Activated naive CD4-positive, alpha-beta T cell treated with anti-CD3 and anti-CD28 coated beads, Interleukin-2, amount 10 ng/mL, durations not matched to agents 7 days and 5 days (primary cell): ENCODE measurements at regions not wholly inside any gene's neighbourhood (a gene's known extent, or its start where the extent isn't known, plus 50 kb on each side); places are given as distances from the start of the nearest gene placed in this dataset.

Experiments used
- CTCF ChIA-PET: fragments of 350-600 bp; sonication (Branson Sonifier 250); formaldehyde crosslinking; loops from one replicate; lab custom pipeline; 2021; ENCODE audit warnings: antibody characterized with exemption; lab: Charles Lee
- DNase-seq: peaks from one replicate; pipeline ENCODE4 v3.0.0-alpha.2; 2020
- H3K27ac Mint-ChIP-seq: one replicate; pipeline ENCODE4 v1.8.0; 2021; ENCODE audit warnings: mild to moderate bottlenecking, moderate library complexity, mixed read lengths
- H3K27me3 Mint-ChIP-seq: one replicate; pipeline ENCODE4 v1.8.0; 2021; ENCODE audit warnings: mild to moderate bottlenecking, mixed read lengths
- H3K36me3 Mint-ChIP-seq: one replicate; pipeline ENCODE4 v1.8.0; 2021; ENCODE audit warnings: mixed read lengths
- H3K4me1 Mint-ChIP-seq: one replicate; pipeline ENCODE4 v1.8.0; 2021; ENCODE audit warnings: mixed read lengths
- H3K4me3 Mint-ChIP-seq: one replicate; pipeline ENCODE4 v1.8.0; 2021; ENCODE audit warnings: mild to moderate bottlenecking, moderate library complexity, mixed read lengths
- H3K9me3 Mint-ChIP-seq: one replicate; pipeline ENCODE4 v1.8.0; 2021; ENCODE audit warnings: mixed read lengths

DNA sequence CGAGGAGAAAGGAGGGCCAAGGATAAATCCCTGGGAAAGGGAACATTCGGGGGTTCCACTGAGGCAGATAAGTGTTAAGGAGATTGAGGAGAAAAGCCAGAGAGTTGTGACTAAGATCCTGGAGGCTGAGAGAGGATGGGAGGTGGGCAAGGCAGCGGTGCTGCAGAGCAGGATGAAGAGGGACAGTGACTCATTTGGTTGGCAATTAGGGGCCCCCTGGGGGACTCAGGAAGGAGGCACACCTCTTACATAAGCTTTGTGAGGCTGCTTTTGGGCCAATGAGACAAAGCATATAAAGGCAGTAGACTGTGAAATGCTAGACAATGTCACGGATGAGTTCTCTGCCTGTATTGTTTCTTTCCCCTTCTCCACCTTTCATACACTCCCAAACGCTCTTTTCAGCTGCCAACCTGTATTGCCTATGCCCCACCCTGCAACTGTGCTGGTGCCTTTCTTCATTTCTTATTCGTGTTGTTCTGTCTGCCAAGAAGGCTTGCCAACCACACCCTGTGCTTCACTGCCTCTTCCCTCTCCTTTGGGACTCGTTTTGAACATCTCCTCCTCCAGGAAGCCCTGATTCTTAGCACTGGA, 246.8 kb upstream of the KIRREL3 start:
- no peaks in the 10 kb centered on the region for H3K4me1 Mint-ChIP-seq
- no peaks in the 10 kb centered on the region for H3K9me3 Mint-ChIP-seq
- CTCF ChIA-PET, result no interaction called here
- H3K36me3 Mint-ChIP-seq, result no peaks in the 10 kb centered on the region
- H3K27ac Mint-ChIP-seq, result no peak overlapping the region
- DNase-seq, result no peak
- H3K4me3 Mint-ChIP-seq, result no peak overlapping the region
- no peaks in the 10 kb centered on the region for H3K27me3 Mint-ChIP-seq

DNA sequence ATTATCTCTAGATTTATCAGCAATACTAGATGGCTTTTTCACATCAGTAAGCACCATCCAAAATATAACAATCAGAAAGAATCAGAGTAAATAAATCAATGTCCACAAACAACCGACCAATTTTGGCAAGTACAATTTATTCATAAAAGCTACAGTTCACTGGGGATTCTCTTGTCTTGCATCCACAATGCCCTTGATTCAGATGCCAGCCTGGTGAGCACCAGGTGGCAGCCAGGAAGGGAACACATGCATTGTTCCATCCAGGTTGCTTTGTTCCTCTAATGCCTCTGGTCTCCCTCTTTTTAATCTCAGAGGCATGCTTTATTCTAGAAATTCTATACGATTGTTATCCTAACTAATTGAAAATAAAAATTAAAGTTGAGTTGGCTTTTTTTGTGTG, 242.1 kb upstream of the KIRREL3 start:
- Mint-ChIP-seq H3K27ac (no peak overlapping the region), H3K27me3 (no peaks in the 10 kb centered on the region), H3K4me3 (no peak overlapping the region), H3K9me3 (no peaks in the 10 kb centered on the region), H3K36me3 (no peaks in the 10 kb centered on the region), H3K4me1 (no peaks in the 10 kb centered on the region)
- no peak for DNase-seq
- CTCF ChIA-PET, result no interaction called here

DNA sequence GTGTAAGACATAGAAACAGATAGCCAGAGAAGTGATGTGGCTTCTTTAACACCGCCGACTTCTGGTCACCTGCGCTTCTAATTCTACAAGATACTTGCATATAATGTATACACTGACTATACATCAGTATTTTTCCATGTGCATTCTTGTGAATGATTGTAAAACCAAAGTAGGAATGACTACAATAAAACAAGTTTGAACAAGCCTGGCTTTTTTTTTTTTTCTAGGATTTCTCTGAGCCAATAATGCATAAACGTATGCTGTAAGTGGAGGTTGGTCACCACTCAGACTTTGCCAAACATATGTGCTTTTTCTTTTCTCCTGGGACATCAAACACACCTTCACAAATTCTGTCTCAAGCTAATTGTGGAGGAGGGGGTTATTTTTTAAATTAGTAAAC, 237.8 kb upstream of the KIRREL3 start:
- H3K4me1 Mint-ChIP-seq, result no peaks in the 10 kb centered on the region
- H3K27ac Mint-ChIP-seq, result no peak overlapping the region
- no peak for DNase-seq
- H3K36me3 Mint-ChIP-seq, result no peaks in the 10 kb centered on the region
- CTCF ChIA-PET, result no interaction called here
- H3K9me3 Mint-ChIP-seq, result no peaks in the 10 kb centered on the region
- no peak overlapping the region for H3K4me3 Mint-ChIP-seq
- no peaks in the 10 kb centered on the region for H3K27me3 Mint-ChIP-seq

- Mint-ChIP-seq H3K4me1 (no peaks in the 10 kb centered on the region), H3K9me3 (no peaks in the 10 kb centered on the region), H3K4me3 (no peak overlapping the region), H3K27me3 (no peaks in the 10 kb centered on the region), H3K27ac (no peak overlapping the region), H3K36me3 (no peaks in the 10 kb centered on the region)
- DNase-seq, result no peak
- CTCF ChIA-PET, result no interaction called here
Measured at GRCh38 chr11:127236776-127237175, 236.2 kb upstream of the KIRREL3 start.

GRCh38 chr11:127233998-127234397, 233.4 kb upstream of the KIRREL3 start:
- H3K4me3 Mint-ChIP-seq, result no peak overlapping the region
- DNase-seq, result no peak
- no peaks in the 10 kb centered on the region for H3K27me3 Mint-ChIP-seq
- no peak overlapping the region for H3K27ac Mint-ChIP-seq
- H3K4me1 Mint-ChIP-seq, result no peaks in the 10 kb centered on the region
- CTCF ChIA-PET, result no interaction called here
- no peaks in the 10 kb centered on the region for H3K36me3 Mint-ChIP-seq
- no peaks in the 10 kb centered on the region for H3K9me3 Mint-ChIP-seq

GRCh38 chr11:127230392-127230791, 229.8 kb upstream of the KIRREL3 start:
- Mint-ChIP-seq H3K4me1 (no peaks in the 10 kb centered on the region), H3K36me3 (no peaks in the 10 kb centered on the region), H3K9me3 (no peaks in the 10 kb centered on the region), H3K27me3 (no peaks in the 10 kb centered on the region), H3K4me3 (no peak overlapping the region), H3K27ac (no peak overlapping the region)
- CTCF ChIA-PET, result no interaction called here
- DNase-seq, result no peak

GRCh38 chr11:127226949-127227348, 226.4 kb upstream of the KIRREL3 start:
- Mint-ChIP-seq H3K27me3 (no peaks in the 10 kb centered on the region), H3K4me3 (no peak overlapping the region), H3K4me1 (no peaks in the 10 kb centered on the region), H3K9me3 (no peaks in the 10 kb centered on the region), H3K27ac (no peak overlapping the region), H3K36me3 (no peaks in the 10 kb centered on the region)
- DNase-seq, result no peak
- CTCF ChIA-PET, result no interaction called here

DNA sequence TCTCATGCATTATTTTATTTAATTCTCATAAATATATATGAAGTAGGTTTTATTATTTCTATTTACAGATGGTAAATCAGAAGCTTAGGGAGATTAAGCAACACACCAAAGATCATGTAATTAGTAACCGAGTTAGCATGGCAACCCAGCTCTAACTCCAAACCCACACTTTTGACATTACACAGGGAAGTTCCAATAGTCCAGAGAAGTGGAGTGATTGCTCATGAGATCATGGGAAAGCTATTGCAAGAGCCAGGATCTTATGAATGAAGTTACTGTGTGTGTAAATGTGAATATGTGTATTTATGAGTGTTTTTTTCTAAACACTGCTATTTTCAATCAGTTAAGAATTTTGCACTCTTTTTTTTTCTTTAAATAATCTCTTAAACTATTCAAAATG, 225.8 kb upstream of the KIRREL3 start:
- Mint-ChIP-seq H3K4me3 (no peak overlapping the region), H3K36me3 (no peaks in the 10 kb centered on the region), H3K9me3 (no peaks in the 10 kb centered on the region), H3K4me1 (no peaks in the 10 kb centered on the region), H3K27me3 (no peaks in the 10 kb centered on the region), H3K27ac (no peak overlapping the region)
- CTCF ChIA-PET, result no interaction called here
- no peak for DNase-seq

DNA sequence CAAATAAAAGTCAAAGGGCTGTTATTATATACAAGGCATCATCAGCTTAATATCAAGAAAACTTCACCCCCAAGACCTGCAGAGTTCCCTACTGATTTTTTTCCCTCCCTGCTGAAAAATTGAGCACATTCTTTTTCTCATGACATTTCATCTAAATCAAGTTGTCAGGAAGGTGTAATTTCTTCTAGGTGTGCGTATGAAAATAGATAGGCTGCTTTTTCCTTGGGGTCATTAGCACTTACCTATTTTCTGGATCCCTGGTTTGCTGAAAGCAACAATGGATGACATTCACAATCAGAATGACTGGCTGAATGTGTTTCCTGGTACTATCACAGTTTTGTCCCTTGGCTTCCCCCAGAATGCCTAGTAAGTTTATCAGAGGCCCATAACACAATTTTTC, 225.0 kb upstream of the KIRREL3 start:
- Mint-ChIP-seq H3K36me3 (no peaks in the 10 kb centered on the region), H3K27me3 (no peaks in the 10 kb centered on the region), H3K4me3 (no peak overlapping the region), H3K4me1 (no peaks in the 10 kb centered on the region), H3K9me3 (no peaks in the 10 kb centered on the region), H3K27ac (no peak overlapping the region)
- DNase-seq, result no peak
- CTCF ChIA-PET, result no interaction called here

DNA sequence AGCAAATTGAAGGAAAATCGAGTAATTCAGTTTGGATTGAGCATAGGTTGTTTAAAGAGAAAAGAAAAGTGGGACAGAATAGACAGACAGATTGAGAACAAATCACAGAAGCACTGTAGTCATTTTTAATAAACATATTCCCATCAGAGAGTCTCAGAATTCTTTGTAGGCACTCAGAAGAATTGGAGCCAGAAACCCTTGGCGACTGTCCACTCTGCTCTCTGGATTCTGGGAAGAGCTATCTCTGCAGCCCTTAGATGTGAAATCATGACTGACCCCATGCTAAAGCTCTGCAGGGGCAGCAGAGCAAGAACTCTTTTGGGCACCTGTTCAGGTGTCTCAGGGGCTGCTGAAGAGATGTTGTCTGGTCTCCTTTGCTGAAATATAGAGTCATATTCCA, 223.7 kb upstream of the KIRREL3 start:
- CTCF ChIA-PET, result no interaction called here

DNA sequence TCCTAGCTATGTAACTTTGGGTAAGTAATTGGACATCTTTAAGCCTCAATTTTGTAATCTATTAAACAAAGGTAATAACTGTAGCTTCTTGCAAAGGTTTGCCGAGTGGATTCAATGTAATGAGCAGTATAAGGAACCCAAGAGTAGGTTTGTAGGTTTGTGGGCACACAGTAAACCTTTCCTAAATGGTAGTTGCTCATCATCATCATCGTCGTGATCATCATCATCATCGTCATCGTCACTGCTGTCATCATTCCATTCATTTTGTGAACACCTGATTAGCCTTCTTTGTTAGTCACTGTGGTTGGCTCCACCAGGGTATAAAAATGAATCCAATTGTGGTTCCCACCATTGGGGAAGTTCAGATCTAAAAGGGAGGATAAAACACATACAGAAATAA, 223.1 kb upstream of the KIRREL3 start:
- H3K4me1 Mint-ChIP-seq, result no peaks in the 10 kb centered on the region
- H3K27ac Mint-ChIP-seq, result no peak overlapping the region
- DNase-seq, result no peak
- H3K4me3 Mint-ChIP-seq, result no peak overlapping the region
- no peaks in the 10 kb centered on the region for H3K36me3 Mint-ChIP-seq
- H3K27me3 Mint-ChIP-seq, result no peaks in the 10 kb centered on the region
- CTCF ChIA-PET, result no interaction called here
- no peaks in the 10 kb centered on the region for H3K9me3 Mint-ChIP-seq

More for the DNA sequence above, 223.7 kb upstream of the KIRREL3 start:
- H3K27me3 Mint-ChIP-seq, result no peaks in the 10 kb centered on the region
- DNase-seq, result no peak
- H3K36me3 Mint-ChIP-seq, result no peaks in the 10 kb centered on the region
- H3K4me3 Mint-ChIP-seq, result no peak overlapping the region
- H3K27ac Mint-ChIP-seq, result no peak overlapping the region
- H3K9me3 Mint-ChIP-seq, result no peaks in the 10 kb centered on the region
- no peaks in the 10 kb centered on the region for H3K4me1 Mint-ChIP-seq

DNA sequence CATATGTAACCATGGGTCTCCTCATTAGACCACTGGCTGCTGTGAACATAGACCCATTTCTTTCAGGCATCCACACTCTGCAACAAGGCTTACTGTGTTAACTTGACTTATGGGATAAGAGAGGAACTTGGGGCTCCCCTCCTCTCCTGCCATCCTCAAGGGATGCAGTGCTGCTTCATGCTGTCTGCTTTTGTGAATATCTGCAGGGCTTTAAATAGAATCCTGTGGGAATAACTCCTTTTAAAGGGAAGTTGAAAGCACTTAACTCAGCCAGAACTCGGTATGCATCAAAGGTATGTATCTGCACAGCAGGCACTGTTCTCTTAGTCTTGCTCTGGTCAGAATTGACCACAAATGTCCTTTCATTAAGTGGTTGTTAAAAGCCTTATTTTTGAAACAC, 222.5 kb upstream of the KIRREL3 start:
- Mint-ChIP-seq H3K27ac (no peak overlapping the region), H3K9me3 (no peaks in the 10 kb centered on the region), H3K36me3 (no peaks in the 10 kb centered on the region), H3K4me3 (no peak overlapping the region), H3K27me3 (no peaks in the 10 kb centered on the region), H3K4me1 (no peaks in the 10 kb centered on the region)
- CTCF ChIA-PET, result no interaction called here
- no peak for DNase-seq

DNA sequence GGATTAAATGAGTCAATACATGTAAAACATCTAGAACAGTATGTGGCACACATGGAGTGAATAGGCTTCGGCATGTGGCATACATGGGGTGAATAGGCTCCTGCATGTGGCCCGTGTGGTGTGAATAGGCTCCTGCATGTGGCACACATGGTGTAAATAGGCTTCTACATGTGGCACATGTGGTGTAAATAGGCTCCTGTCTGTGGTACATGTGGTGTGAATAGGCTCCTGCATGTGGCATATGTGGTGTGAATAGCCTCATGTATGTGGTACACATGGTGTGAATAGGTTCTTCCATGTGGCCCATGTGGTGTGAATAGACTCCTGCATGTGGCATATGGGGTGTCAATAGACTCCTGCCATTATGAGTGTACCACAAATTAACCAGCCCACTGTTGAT, 219.1 kb upstream of the KIRREL3 start:
- Mint-ChIP-seq H3K4me1 (no peaks in the 10 kb centered on the region), H3K36me3 (no peaks in the 10 kb centered on the region), H3K27ac (no peak overlapping the region)

GRCh38 chr11:127218275-127218608, 217.7 kb upstream of the KIRREL3 start:
- no peaks in the 10 kb centered on the region for H3K4me1 Mint-ChIP-seq
- H3K27ac Mint-ChIP-seq, result no peak overlapping the region
- no peak overlapping the region for H3K4me3 Mint-ChIP-seq
- no peaks in the 10 kb centered on the region for H3K27me3 Mint-ChIP-seq
- CTCF ChIA-PET, result no interaction called here
- H3K36me3 Mint-ChIP-seq, result no peaks in the 10 kb centered on the region
- H3K9me3 Mint-ChIP-seq, result peaks cover 3% of the 10 kb centered on the region
- no peak for DNase-seq

More for the DNA sequence above, 219.1 kb upstream of the KIRREL3 start:
- no peak overlapping the region for H3K4me3 Mint-ChIP-seq
- CTCF ChIA-PET, result no interaction called here
- no peaks in the 10 kb centered on the region for H3K27me3 Mint-ChIP-seq
- no peak for DNase-seq
- no peaks in the 10 kb centered on the region for H3K9me3 Mint-ChIP-seq

- CTCF ChIA-PET, result no interaction called here
- DNase-seq, result no peak
- Mint-ChIP-seq H3K4me3 (no peak overlapping the region), H3K4me1 (no peaks in the 10 kb centered on the region), H3K36me3 (no peaks in the 10 kb centered on the region), H3K27me3 (no peaks in the 10 kb centered on the region), H3K27ac (no peak overlapping the region), H3K9me3 (peaks cover 3% of the 10 kb centered on the region)
Measured at GRCh38 chr11:127217452-127218274, 217.1 kb upstream of the KIRREL3 start.
